ENCODE measurements at regions not wholly inside any gene's neighbourhood (a gene's known extent, or its start where the extent isn't known, plus 50 kb on each side); places are given as distances from the start of the nearest gene placed in this dataset.
"Not testable (repeated sequence)": the region's sequence is repeated elsewhere in the genome, so short reads cannot be mapped to it uniquely, and the experiment has no call there.

DNA sequence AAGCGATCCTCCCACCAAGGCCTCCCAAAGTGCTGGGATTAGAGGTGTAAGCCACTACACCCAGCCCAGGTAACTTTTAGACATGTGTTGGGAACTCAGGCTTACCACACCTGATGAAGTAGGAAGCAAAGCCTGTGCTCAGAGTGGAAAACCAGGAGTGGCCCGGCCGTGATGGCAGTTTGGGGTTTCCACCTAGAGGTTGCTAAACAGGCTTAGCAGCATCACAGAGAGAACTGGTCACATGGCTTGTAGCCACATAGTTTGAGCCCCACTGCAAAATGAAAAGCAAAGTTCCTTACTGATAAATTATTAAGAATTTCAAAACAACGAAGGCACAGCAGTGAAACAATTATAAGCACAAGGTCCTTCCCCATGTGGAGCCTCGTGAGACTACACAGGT lies 142.6 kb upstream of the CXADR start:
- intact Hi-C loops (cut with micrococcal nuclease): no loop called here

GRCh38 chr21:17370916-17371315 lies 141.9 kb upstream of the CXADR start:
- intact Hi-C loops (cut with micrococcal nuclease): no loop called here
- no peak for DNase-seq
- no peak for ATAC-seq

More for the DNA sequence above, 142.6 kb upstream of the CXADR start:
- DNase-seq: no peak
- no peak for ATAC-seq

GRCh38 chr21:17371450-17371849 lies 141.4 kb upstream of the CXADR start:
- no peak for DNase-seq
- ATAC-seq: no peak
- intact Hi-C loops (cut with micrococcal nuclease): no loop called here

DNA sequence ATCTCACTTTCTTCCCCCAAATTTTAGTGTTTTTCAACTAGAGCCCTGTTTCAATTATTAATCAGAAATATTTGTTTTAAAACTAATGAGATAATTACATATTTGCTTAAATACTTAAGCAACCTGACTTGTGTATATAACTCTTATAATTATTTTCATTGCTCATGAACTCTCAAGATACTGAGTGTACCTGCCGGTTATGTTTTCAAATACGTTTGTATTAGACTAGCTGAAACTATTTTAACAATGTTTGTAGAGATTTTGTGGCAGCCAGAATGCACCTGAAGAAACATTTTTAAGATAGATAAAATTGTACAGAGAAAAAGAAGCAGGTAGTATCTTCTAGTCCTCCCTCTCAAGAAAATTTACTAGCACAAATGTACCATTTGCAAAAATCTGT lies 140.6 kb upstream of the CXADR start:
- no peak for DNase-seq

DNA sequence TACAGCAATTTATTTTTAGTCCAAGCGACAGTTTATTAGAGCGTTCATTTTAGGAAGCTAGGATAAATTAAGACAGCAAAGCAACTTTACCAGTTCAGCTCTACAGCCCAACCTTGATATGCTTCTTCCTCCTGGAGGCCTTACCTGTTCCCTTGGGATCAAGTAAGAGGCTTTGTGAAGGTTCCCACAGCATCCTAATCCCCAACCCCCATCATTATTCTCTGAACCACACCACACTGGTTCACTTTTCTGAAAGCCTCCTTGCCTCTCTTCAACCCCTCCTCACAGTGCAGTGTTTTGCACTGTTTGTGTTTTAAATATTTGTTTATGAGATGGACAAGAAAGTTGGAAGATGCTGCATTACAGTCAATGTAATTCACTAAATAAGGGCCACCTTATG lies 126.3 kb upstream of the CXADR start:
- no peak for ATAC-seq
- no peak for DNase-seq
- intact Hi-C loops (cut with micrococcal nuclease): loop anchor here (2.0 kb wide), 1 partner anchor 200 kb away; no protein-coding TSS in a partner anchor

More for the DNA sequence above, 140.6 kb upstream of the CXADR start:
- intact Hi-C loops (cut with micrococcal nuclease): no loop called here
- ATAC-seq: no peak

DNA sequence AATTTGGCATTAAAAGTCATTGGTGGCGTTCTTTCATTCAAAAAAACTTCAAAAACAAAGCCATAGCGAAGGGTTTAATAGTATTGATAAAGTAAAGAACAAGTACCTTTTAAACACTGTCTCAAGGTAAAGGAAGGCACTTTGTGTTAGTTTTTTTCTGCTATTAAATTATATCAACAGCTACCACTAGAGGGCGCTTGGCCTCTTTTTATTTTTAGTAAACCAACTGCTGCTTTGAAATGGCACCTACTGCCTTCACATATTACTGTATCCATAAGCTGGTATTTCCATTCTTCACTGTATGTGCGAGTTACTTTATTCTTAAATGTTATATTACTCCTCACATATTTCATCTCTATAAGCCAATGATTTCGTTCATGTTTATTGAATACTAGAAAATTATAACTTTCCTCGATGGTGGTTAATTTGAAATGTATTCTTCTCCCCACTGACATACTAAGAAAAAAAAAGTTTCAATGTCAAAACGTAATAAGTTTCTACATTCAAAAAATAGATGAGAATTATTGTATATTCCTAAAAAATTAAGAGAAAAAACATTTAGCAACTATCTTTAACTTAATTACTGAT lies 125.7 kb upstream of the CXADR start:
- peak; percentile 43 for ATAC-seq
- intact Hi-C loops (cut with micrococcal nuclease): loop anchor here (2.0 kb wide), 1 partner anchor 200 kb away; no protein-coding TSS in a partner anchor
- DNase-seq: no peak

DNA sequence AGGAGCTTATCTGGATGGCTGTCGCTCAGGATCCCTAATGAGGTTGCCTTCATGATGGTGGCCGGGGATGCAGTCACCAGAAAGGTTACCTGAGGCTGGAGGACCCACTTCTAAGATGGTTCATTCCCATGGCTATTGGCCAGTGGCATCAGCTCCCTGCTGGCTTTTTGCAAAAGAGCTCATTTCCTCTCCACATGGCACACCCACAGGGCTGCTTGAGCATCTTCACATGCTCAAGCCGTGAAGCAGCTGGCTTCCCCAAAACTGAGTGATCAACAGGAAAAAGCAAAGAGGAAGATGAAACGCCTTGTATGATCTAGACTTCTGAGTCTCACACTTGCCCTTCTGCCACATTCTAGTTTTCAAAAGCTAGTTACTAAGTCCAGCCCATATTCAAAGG lies 124.6 kb upstream of the CXADR start:
- intact Hi-C loops (cut with micrococcal nuclease): no loop called here
- DNase-seq (no peak), ATAC-seq (no peak)

- ATAC-seq (no peak), DNase-seq (no peak)
- intact Hi-C loops (cut with micrococcal nuclease): no loop called here
These were observed 123.5 kb upstream of the CXADR start for GRCh38 chr21:17389311-17389710.

- ATAC-seq (no peak), DNase-seq (no peak)
- intact Hi-C loops (cut with micrococcal nuclease): no loop called here
These were observed 122.3 kb upstream of the CXADR start for GRCh38 chr21:17390569-17390968.

DNA sequence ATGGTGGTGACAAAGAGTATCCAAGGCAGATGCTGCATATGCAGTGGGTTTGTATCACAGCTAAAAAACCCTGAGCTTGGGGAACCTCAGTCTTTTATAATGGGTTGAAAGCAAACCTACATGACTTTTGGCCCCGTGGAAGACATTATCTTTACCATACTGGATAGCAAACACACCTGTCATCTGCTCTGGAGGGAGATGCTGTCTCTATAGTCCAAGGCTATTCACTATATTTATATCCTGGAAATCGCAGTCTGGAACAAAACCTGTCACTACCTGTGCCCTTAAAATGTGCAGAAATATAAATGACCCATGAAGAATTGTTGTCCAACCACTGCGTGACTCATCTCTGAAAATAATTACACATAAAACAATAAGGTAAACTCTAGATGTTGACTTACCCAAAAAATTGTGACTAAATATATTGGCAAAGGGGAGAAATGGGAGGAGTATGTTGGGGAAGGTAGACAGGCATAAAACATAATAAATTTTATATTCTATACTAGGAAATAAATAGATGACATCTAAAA lies 121.0 kb upstream of the CXADR start:
- no peak for DNase-seq
- ATAC-seq: no peak
- intact Hi-C loops (cut with micrococcal nuclease): no loop called here

DNA sequence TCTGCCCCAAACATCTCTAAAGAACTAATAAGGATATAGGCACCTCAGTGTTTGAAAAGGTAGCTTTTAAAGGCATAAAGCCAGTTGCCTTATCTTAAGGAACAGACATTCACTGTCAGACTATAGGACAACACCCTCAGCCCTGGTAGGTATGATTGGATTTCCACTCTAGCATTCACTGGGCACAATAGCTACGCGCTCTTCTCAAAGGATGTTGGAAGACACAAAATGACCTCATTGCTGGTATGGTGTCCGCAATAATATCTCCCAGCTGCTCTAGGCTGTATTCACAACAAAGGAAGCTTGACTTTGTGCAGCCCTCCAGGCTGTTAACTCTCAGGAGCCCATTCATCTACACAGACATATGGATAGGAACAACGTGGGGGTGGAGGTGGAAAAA lies 119.4 kb upstream of the CXADR start:
- intact Hi-C loops (cut with micrococcal nuclease): no loop called here
- DNase-seq (no peak), ATAC-seq (no peak)

DNA sequence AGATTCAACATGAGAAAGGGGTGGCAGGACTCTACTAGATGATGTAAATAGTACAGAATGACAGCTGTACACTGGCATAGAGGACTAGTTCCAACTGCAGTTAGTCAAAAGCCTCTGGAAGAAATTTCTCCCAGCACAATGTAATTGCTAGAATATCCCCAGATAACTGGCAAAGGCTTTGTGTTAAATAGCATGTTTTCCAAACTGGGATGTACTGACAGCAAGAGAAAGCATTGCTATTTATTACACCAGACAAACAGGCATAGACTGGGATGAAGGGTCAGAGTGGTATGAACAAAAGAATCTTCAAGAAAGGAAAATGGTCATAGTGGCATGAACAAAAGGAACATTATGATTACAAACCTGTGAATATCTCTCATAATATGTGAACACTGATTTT lies 115.9 kb upstream of the CXADR start:
- intact Hi-C loops (cut with micrococcal nuclease): no loop called here
- DNase-seq: no peak
- no peak for ATAC-seq

DNA sequence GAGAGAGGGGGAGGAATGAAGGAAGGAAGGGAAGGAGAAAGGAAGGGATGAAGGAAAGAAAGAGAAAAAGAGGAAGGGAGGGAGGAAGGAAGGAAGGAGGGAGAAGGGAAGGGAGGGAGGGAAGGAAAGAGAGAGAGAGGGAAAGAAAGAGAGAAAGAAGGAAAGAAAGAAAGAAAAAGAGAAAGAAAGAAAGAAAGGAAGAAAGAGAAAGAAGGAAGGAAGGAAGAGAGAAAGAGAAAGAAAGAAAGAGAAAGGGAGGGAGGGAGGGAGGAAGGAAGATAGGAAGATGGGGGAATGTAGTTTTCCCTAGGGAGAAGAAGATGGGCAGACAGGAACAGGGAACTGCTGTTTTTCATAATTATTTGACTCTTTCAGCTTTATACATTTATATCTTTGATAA lies 115.1 kb upstream of the CXADR start:
- intact Hi-C loops (cut with micrococcal nuclease): no loop called here
- ATAC-seq (no peak), DNase-seq (no peak)

DNA sequence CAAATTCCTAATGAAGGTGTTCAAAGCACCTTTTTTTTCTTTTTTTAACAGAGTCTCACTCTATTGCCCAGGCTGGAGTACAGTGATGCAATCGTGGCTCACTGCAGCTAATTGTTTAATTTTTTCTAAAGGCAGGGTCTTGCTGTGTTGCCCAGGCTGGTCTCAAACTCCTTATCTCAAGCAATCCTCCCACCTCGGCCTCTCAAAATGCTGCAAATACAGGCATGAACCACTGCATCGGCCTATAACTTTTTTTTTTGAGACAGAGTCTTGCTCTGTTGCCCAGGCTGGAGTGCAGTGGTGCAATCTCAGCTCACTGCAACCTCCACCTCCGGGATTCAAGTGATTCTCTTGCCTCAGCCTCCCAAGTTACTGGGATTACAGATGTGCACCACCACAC lies 113.9 kb upstream of the CXADR start:
- DNase-seq; intact Hi-C loops (cut with micrococcal nuclease); ATAC-seq: not testable (repeated sequence)

GRCh38 chr21:17402937-17403336 lies 109.9 kb upstream of the CXADR start:
- no peak for ATAC-seq
- DNase-seq: no peak

DNA sequence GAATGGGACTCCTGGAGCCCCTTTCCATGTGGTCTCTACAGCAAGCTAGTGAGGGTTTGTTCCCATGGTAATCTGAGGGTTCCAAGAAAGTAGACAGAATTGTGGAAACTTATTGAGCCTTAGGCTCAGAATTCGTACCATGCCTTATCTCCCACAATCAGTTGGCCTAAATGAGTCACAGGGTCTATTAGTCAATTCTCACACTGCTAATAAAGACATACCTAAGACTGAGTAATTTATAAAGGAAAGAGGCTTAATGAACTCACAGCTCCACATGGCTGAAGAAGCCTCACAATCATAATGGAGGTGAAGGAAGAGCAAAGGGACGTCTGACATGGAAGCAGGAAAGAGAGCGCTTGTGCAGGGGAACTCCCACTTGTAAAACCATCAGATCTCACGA lies 106.6 kb upstream of the CXADR start:
- DNase-seq: no peak
- ATAC-seq: no peak
- intact Hi-C loops (cut with micrococcal nuclease): no loop called here

More at GRCh38 chr21:17402937-17403336, 109.9 kb upstream of the CXADR start:
- intact Hi-C loops (cut with micrococcal nuclease): no loop called here

- DNase-seq (no peak), ATAC-seq (peak; percentile 27)
- intact Hi-C loops (cut with micrococcal nuclease): no loop called here
These were observed 98.1 kb upstream of the CXADR start for GRCh38 chr21:17414766-17415165.

DNA sequence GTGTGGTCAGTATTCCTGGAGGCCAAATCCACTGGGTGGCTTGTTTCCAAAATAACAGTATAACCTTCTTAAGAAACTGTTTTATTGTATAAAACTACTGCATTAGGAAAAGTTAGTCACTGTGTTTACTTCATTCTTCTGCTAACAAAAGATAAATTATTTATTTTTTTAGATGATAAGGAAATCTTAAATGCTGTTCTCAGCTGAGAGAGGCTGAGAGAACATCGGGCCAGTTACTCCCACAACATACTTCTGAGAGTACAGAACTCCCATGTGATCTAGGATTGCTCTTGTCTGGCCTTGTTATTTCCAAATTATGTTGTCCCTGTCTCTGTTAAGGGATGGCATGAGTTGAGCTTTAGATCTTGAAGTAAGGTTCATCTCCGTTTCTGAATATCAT lies 96.7 kb upstream of the CXADR start:
- intact Hi-C loops (cut with micrococcal nuclease): no loop called here
- ATAC-seq: no peak
- no peak for DNase-seq

DNA sequence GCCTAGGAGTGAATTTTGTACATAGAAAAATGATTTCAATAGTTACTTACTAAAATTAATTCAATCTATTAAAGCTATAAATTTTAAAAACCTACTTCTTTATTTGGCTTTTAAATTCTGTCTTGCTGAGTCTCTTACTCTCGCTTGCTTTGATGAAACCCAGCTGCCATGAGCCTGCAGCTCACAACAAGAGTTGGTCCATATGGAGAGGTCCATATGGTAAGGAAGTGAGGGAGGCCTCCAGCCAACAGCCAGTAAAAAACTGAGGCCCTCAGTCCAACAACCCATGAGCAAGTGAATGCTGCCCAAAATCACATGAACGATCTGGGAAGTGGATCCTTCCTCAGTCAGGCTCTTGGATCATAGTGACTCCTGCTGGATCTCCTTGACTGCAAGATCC lies 89.9 kb upstream of the CXADR start:
- intact Hi-C loops (cut with micrococcal nuclease): no loop called here
- no peak for ATAC-seq
- no peak for DNase-seq

DNA sequence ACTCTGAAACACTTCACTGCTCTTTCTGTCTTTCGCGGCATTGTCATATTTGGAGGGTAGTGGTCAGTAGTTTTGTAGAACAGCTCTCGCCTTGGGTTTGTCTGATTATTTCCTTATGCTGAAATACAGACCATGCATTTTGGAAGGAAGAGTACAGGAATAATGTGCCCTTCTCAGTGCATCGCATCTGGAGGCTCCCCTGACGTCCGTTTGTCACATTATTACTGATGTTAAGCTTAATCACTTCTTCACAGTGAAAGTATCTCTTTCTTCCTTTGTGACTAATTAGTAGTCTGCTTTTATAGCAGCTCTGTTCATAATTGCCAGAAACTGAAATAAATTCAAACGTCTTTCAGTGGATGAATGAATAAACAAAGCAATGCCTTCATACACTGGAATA lies 85.7 kb upstream of the CXADR start:
- no peak for DNase-seq
- intact Hi-C loops (cut with micrococcal nuclease): no loop called here
- no peak for ATAC-seq

DNA sequence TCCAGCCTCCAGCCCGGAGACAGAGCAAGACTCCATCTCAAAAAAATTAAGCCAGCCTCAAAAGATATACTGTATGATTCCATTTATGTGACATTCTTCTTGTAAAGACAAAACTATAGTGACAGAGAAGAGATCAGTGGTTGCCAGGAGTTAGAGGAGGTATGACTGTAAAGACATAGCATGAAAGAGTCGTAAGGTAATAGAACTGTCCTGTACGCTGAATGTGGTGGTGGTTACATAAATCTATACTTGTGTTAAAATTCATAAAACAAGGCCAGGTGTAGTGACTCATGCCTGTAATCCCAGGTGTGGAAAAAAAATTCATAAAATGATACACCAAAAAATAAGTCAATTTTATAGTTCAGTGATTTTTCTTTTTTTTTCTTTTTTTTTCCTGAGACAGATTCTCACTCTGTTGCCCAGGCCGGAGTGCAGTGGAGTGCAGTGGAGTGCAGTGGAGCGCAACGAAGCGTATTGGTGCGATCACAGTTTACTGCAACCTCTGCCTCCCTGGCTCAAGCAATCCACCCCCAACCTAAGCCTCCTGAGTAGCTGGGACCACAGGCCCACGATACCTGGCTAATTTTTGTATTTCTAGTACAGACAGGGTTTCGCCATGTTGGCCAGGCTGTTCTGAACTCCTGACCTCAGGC lies 84.9 kb upstream of the CXADR start:
- no peak for DNase-seq
- intact Hi-C loops (cut with micrococcal nuclease): no loop called here
- ATAC-seq: no peak

Measured in left ventricle myocardium superior (tissue), 1 donor.